ENCODE measurements at regions not wholly inside any gene's neighbourhood (a gene's known extent, or its start where the extent isn't known, plus 50 kb on each side); places are given as distances from the start of the nearest gene placed in this dataset.

DNA sequence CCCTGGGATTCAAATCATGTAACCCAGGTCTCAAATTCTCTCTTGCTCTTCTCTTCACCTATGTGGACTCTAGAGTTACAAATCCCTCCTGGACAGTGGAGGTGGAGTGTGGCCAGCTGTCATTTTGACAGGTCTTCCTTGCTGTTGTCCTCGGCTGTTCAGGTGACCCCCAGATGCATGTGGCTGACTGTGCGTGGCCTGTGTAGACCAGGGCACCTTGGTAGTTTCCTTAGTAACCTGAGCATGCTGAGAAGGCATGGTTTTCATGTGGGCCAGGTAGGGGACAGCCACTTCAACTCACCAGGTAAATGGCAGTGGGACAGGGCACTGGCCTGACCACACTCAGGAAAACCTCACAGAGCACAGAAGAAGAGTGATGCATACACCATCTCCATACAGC, 155.0 kb upstream of the TSHZ3 start:
- DNase-seq (ENCODE audit: low read depth) = no peak
- TF ChIP-seq, protein P1, sequence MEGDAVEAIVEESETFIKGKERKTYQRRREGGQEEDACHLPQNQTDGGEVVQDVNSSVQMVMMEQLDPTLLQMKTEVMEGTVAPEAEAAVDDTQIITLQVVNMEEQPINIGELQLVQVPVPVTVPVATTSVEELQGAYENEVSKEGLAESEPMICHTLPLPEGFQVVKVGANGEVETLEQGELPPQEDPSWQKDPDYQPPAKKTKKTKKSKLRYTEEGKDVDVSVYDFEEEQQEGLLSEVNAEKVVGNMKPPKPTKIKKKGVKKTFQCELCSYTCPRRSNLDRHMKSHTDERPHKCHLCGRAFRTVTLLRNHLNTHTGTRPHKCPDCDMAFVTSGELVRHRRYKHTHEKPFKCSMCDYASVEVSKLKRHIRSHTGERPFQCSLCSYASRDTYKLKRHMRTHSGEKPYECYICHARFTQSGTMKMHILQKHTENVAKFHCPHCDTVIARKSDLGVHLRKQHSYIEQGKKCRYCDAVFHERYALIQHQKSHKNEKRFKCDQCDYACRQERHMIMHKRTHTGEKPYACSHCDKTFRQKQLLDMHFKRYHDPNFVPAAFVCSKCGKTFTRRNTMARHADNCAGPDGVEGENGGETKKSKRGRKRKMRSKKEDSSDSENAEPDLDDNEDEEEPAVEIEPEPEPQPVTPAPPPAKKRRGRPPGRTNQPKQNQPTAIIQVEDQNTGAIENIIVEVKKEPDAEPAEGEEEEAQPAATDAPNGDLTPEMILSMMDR (IDR thresholded peaks at IDR 0.05; ENCODE audit: insufficient read depth, low read depth, low read length) = no peak
- H3K4me3 ChIP-seq (ENCODE audit: low read depth, low read length) = no peak overlapping the region

DNA sequence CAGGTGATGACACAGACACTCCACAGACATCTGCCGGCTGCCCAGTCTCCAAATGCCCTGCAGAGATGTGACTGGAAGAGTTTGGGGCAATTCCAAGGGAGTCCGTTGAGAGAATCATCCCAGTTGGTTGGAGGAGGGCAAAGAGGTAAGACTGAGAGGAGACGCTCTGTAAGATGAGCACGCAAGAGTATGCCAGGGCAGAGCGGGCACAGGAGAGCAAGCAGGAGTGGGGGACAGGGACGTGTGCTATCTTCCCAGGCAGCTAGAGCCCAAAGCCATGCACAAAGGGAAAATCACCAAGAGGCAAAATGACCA, 156.3 kb upstream of the TSHZ3 start:
- DNase-seq (ENCODE audit: low read depth) = no peak
- no peak overlapping the region for H3K4me3 ChIP-seq (ENCODE audit: low read depth, low read length)
- TF ChIP-seq, protein P1 (IDR thresholded peaks at IDR 0.05; ENCODE audit: insufficient read depth, low read depth, low read length) = no peak

DNA sequence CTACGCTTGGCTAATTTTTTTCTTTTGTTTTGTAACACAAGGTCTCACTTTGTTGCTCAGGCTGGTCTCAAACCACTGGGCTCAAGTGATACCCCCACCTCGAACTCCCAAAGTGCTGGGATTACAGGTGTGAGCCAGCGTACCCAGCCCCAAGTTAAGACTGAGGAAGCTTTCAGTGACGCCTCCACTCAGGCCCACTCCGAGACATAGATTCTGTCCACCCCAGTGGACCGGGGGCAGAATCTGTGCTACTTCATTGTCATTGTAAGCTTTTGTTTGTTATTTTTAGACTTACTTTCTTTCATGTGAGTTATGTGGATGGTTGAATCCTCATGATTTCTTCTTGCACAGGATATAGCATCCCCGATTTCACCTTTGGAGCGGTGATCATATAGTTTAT, 156.9 kb upstream of the TSHZ3 start:
- no peak for DNase-seq (ENCODE audit: low read depth)

DNA sequence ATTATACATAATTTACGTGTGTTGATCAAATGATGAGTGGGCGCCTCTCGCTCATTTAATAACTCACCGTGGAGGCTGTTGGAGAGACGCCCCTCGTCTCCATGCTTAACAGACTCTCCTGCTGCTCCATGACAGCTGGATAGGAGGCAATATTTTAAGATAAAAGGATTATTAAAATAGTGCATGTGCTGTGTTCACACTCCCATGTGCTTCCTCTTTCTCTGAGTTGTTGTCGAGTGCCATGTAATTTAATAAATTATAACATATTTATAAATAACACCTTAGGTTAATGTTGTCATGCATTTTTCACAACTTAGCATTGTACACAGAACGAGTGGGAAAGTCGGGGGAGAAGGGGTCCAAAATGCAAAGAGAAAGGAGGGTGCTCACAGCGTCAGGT, 161.4 kb upstream of the TSHZ3 start:
- TF ChIP-seq, protein P1 (IDR thresholded peaks at IDR 0.05; ENCODE audit: insufficient read depth, low read depth, low read length) = no peak
- no peak overlapping the region for H3K4me3 ChIP-seq (ENCODE audit: low read depth, low read length)
- no peak for DNase-seq (ENCODE audit: low read depth)

More for the DNA sequence above, 156.9 kb upstream of the TSHZ3 start:
- H3K4me3 ChIP-seq (ENCODE audit: low read depth, low read length) = no peak overlapping the region
- TF ChIP-seq, protein P1 (IDR thresholded peaks at IDR 0.05; ENCODE audit: insufficient read depth, low read depth, low read length) = no peak

DNA sequence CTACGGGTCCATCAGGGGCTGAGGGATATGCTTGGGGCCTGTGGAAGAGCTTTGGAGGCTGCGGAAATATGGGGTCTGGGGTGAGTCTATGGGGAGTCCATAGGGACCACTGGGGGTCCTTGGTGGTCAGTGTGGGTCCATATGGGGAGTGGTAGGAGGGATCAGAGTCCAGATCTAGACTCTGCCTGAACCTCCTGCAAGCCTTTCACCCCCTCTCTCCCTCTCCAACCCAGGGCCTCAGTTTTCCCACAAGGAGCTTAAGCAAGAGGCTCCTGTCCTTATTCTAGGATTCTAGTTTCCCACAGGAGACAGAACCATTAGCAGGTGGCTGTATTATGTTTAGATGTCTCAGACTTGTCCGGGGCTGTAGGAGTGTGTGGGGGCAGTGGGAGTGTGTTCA, 161.9 kb upstream of the TSHZ3 start:
- TF ChIP-seq, protein P1 (IDR thresholded peaks at IDR 0.05; ENCODE audit: insufficient read depth, low read depth, low read length) = no peak
- no peak for DNase-seq (ENCODE audit: low read depth)
- no peak overlapping the region for H3K4me3 ChIP-seq (ENCODE audit: low read depth, low read length)

DNA sequence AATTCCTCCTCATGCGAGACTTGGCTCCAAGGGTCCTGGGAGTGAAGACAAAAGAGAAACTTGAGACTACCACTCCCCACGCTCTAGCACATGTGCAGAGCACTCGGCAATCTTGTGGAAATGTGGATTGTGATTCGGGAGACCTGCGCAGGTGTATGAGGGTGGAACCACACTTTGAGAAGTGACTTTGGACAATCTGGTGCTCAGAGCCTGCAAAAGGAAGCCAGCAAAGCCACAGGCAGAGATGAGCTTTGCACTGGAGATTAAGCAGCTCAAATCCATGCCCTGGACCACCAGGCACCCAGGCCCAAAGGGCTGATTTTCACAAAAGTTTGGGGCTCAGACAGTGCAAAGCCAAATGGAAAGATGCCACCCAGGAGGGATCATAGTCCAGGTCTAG, 162.5 kb upstream of the TSHZ3 start:
- TF ChIP-seq, protein P1 (IDR thresholded peaks at IDR 0.05; ENCODE audit: insufficient read depth, low read depth, low read length) = no peak
- DNase-seq (ENCODE audit: low read depth) = no peak
- no peak overlapping the region for H3K4me3 ChIP-seq (ENCODE audit: low read depth, low read length)

DNA sequence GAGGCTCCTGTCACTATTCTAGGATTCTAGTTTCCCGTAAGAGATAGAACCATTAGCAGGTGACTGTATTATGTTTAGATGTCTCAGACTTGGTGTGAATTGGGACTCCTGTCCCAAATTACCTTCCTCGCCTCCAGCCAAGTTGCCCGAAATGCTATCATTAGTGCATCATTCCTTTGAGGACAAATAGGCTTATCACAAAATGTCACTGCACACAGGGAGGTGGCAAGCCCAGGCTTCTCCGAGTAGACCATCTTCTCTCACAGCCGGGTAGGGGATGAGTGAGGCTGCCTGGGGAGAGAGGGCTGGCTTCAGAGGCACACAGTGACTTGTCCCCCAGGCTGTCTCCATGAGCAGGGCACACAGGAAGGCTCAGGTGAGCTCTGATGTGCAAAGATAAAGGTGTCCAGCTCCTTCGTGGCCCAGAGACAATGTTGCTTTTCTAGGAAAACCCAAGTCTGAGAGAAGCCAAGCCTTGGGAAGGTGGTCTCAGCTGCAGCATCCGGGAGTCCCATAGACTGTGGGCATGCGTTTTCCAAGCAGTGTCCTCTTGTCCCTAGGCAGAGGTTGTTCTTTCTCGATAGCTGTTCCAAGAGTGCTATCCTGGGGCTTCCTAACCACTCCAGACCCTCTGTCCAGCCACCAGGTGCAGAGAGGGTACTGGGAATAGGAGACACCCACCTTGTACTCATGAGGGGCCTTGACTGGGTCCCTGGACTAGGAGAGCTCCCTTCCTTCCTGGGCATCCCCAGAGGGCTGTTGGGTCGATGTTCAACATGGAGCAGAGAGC, 163.1 kb upstream of the TSHZ3 start:
- DNase-seq (ENCODE audit: low read depth) = no peak
- TF ChIP-seq, protein P1 (IDR thresholded peaks at IDR 0.05; ENCODE audit: insufficient read depth, low read depth, low read length) = no peak
- H3K4me3 ChIP-seq (ENCODE audit: low read depth, low read length) = no peak overlapping the region
